ENCODE measurements at regions not wholly inside any gene's neighbourhood (a gene's known extent, or its start where the extent isn't known, plus 50 kb on each side); places are given as distances from the start of the nearest gene placed in this dataset.

DNA sequence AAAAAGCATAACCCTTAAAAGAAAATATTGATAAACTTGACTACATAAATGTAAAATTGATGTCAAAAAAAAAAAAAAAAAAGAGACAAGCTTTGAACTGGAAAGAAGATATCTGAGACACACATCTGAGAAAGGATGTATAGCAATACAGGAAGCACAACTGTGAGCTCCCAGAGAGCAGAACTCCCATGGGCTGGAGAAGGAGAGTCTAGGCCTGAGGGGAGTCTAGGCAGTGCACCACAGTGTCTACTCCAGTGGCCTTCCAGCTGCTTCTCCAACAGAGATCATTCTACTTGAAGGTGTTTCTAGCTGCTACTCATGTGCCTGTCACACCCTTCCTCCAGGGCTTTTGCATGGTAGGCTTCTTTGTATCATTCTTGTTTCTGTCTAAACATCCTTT is 54.2 kb upstream of the SYT9 start (continued):
- TF ChIP-seq SP1 (CRISPR knock-in tag; conservative IDR thresholded peaks at IDR 0.05) (no peak), ELF4 (CRISPR knock-in tag; IDR thresholded peaks at IDR 0.05; ENCODE audit: low read depth) (no peak), SMAD3 (CRISPR knock-in tag; IDR thresholded peaks at IDR 0.05; ENCODE audit: borderline replicate concordance) (no peak), ZNF396 (CRISPR knock-in tag; IDR thresholded peaks at IDR 0.05; ENCODE audit: borderline replicate concordance) (no peak), NFYB (CRISPR knock-in tag; conservative IDR thresholded peaks at IDR 0.05; ENCODE audit: low read depth) (no peak), TCF7 (CRISPR knock-in tag; IDR thresholded peaks at IDR 0.05; ENCODE audit: low read depth) (no peak)
- TF ChIP-seq, protein P1, sequence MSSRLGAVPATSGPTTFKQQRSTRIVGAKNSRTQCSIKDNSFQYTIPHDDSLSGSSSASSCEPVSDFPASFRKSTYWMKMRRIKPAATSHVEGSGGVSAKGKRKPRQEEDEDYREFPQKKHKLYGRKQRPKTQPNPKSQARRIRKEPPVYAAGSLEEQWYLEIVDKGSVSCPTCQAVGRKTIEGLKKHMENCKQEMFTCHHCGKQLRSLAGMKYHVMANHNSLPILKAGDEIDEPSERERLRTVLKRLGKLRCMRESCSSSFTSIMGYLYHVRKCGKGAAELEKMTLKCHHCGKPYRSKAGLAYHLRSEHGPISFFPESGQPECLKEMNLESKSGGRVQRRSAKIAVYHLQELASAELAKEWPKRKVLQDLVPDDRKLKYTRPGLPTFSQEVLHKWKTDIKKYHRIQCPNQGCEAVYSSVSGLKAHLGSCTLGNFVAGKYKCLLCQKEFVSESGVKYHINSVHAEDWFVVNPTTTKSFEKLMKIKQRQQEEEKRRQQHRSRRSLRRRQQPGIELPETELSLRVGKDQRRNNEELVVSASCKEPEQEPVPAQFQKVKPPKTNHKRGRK (CRISPR knock-in tag; IDR thresholded peaks at IDR 0.05; ENCODE audit: borderline replicate concordance) = no peak

All from WTC11 (cell line).